ENCODE measurements at regions not wholly inside any gene's neighbourhood (a gene's known extent, or its start where the extent isn't known, plus 50 kb on each side); places are given as distances from the start of the nearest gene placed in this dataset.

GRCh38 chr17:21524211-21524591 is 148.0 kb downstream of the KCNJ12 start:
- TF ChIP-seq ZNF512 (tag; IDR thresholded peaks at IDR 0.05): no peak
- no peak for TF ChIP-seq POLR2AphosphoS5 (IDR thresholded peaks at IDR 0.05; ENCODE audit: control insufficient read depth, insufficient read depth, low read depth, low read length)
- no peak for TF ChIP-seq EZH2 (IDR thresholded peaks at IDR 0.05; ENCODE audit: borderline replicate concordance, low read depth, low read length)
- TF ChIP-seq REST (IDR thresholded peaks at IDR 0.05; ENCODE audit: borderline replicate concordance): no peak
- no peak for TF ChIP-seq REST (CRISPR knock-in tag; IDR thresholded peaks at IDR 0.05; ENCODE audit: low read depth)
- TF ChIP-seq ZNF583 (CRISPR knock-in tag; IDR thresholded peaks at IDR 0.05): no peak
